GM12878 (cell line): ENCODE measurements at regions not wholly inside any gene's neighbourhood (a gene's known extent, or its start where the extent isn't known, plus 50 kb on each side); places are given as distances from the start of the nearest gene placed in this dataset.
A peak's percentile ranks its signal among the peaks of the same experiment; 100 is the strongest.
"Not testable (repeated sequence)": the region's sequence is repeated elsewhere in the genome, so short reads cannot be mapped to it uniquely, and the experiment has no call there.

Experiments
- ATAC-seq: fragments of 200-7000 bp; cut with Tn5 transposase; 3 replicates; pipeline ENCODE4 v1.9.1; 2020; ENCODE audit warnings: mild to moderate bottlenecking, moderate library complexity
- BruUV-seq: library from RNA; stranded (reverse); fragments of 400-500 nt; replicated peaks from 2 replicates; lab custom pipeline; 2021; lab: Mats Ljungman, UMichigan
- CTCF ChIA-PET: fragments of 300-600 bp; sonication (Branson Sonifier 250); formaldehyde crosslinking; extraction: SDS; loops from one replicate; lab custom pipeline; 2021; ENCODE audit warnings: inconsistent platforms; lab: Yijun Ruan, JAX
- POLR2A ChIA-PET: fragments of 350-600 bp; formaldehyde crosslinking; extraction: SDS; loops from one replicate; lab custom pipeline; 2021; ENCODE audit warnings: inconsistent platforms; lab: Charles Lee
- RAD21 ChIA-PET: fragments of 300-600 bp; sonication (Branson Sonifier 250); formaldehyde crosslinking; loops from one replicate; lab custom pipeline; 2023; ENCODE audit warnings: antibody characterized with exemption; ENCODE audit not compliant: unreplicated experiment; lab: Charles Lee
- SMC1A ChIA-PET: fragments of 300-600 bp; sonication (Branson Sonifier 250); formaldehyde crosslinking; loops from one replicate; lab custom pipeline; 2023; ENCODE audit not compliant: unreplicated experiment, uncharacterized antibody; lab: Charles Lee
- DNase-seq: peaks from one replicate; pipeline ENCODE4 v3.0.0-alpha.2; 2011; ENCODE audit warnings: low read depth, low spot score
- FAIRE-seq: peaks from 3 replicates; lab custom pipeline; 2011; peaks lifted over from hg19 to GRCh38; lab: Jason Lieb, UNC
- H2AFZ ChIP-seq: 2 replicates; pipeline ENCODE4 v1.6.0; 2011; ENCODE audit warnings: low read depth, low read length, control low read depth; ENCODE audit not compliant: control insufficient read depth
- H3K27ac ChIP-seq: 2 replicates; pipeline ENCODE4 v1.5.1; 2011; ENCODE audit warnings: control low read depth; ENCODE audit not compliant: control insufficient read depth, insufficient read depth
- H3K27me3 ChIP-seq, 2 experiments: replicated peaks in 1 of 2; 2 replicates each; pipeline versions ENCODE4 v1.6.0 to v1.6.1; 2011; ENCODE audit warnings: low read length in 1 of 2; ENCODE audit not compliant: control insufficient read depth in 2 of 2, insufficient read depth in 2 of 2
- H3K36me3 ChIP-seq, 2 experiments: 2 replicates each; pipeline ENCODE4 v1.5.1; 2011; ENCODE audit warnings: low read length in 1 of 2; ENCODE audit not compliant: control insufficient read depth in 2 of 2, insufficient read depth in 2 of 2
- H3K4me1 ChIP-seq: 2 replicates; pipeline ENCODE4 v1.6.1; 2011; ENCODE audit warnings: mild to moderate bottlenecking, low read length, moderate library complexity, mixed read lengths; ENCODE audit not compliant: control insufficient read depth, insufficient read depth
- H3K4me2 ChIP-seq: 2 replicates; pipeline ENCODE4 v1.6.0; 2011; ENCODE audit warnings: control low read depth; ENCODE audit not compliant: control insufficient read depth, insufficient read depth
- H3K4me3 ChIP-seq: fragments of 200-600 bp; sonication (generic); 2 replicates; pipeline ENCODE4 v1.5.1; 2016
- H3K79me2 ChIP-seq: 2 replicates; pipeline ENCODE4 v1.6.0; 2011; ENCODE audit warnings: low read length; ENCODE audit not compliant: control insufficient read depth, insufficient read depth
- H3K9ac ChIP-seq: 2 replicates; pipeline ENCODE4 v1.8.0; 2011; ENCODE audit warnings: low read length, control low read depth, mixed read lengths; ENCODE audit not compliant: control insufficient read depth, insufficient read depth
- H3K9me3 ChIP-seq: replicated peaks from 3 replicates; pipeline ENCODE4 v1.5.1; 2011; ENCODE audit warnings: mild to moderate bottlenecking, low read length; ENCODE audit not compliant: control insufficient read depth, insufficient read depth
- H4K20me1 ChIP-seq: 2 replicates; pipeline ENCODE4 v1.6.0; 2011; ENCODE audit not compliant: control insufficient read depth, insufficient read depth
- MEF2A ChIP-seq: IDR thresholded peaks from 2 replicates; pipeline ENCODE4 v1.6.1; 2011; ENCODE audit warnings: low read depth, mild to moderate bottlenecking, low read length, moderate library complexity; ENCODE audit not compliant: insufficient read depth
- RAD21 ChIP-seq: IDR thresholded peaks from 2 replicates; pipeline ENCODE4 v1.6.1; 2011; ENCODE audit warnings: mild to moderate bottlenecking, low read depth, low read length, moderate library complexity; ENCODE audit not compliant: insufficient read depth
- WGBS: methylation state at CpG from one replicate; pipeline ENCODE4 v1.1.6; 2016; ENCODE audit warnings: low lambda C conversion rate; ENCODE audit not compliant: insufficient replicate concordance, insufficient coverage; ENCODE audit errors: missing lambda C conversion rate; 5-methylcytosine and 5-hydroxymethylcytosine counted together
- in situ Hi-C: fragments of 300-500 bp; cut with MboI; formaldehyde crosslinking; loops from 9 replicates; pipeline ENCODE4 v1.14.3; 2018; ENCODE audit warnings: mixed read lengths
- intact Hi-C: fragments of 100-400 bp; cut with micrococcal nuclease; formaldehyde crosslinking; loops from one replicate; pipeline ENCODE4 v1.14.2; 2022; ENCODE audit not compliant: unreplicated experiment

DNA sequence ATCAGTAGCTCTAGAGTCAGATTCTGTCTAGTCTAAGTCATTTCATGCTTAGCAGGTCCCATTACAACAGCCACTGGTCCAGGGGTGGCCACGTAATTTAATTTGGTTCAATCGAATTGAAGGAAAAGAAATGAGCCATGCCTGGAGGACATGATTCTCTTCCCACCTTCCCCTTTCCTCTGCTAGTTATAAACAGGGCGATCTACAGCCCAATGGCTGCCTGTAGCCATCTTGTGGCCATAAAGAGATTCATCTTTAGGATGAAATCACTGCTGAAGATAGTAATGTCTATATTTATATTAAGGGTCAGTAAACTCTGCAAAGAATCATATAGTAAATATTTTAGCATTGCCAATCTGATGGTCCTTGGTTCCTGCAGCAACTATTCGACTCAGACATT, 107.4 kb downstream of the SPDYE17 start:
- H3K27ac ChIP-seq, H2AFZ ChIP-seq, DNase-seq, H3K9ac ChIP-seq, POLR2A ChIA-PET, CTCF ChIA-PET, H3K79me2 ChIP-seq, FAIRE-seq, ATAC-seq, H3K4me3 ChIP-seq, H4K20me1 ChIP-seq, H3K4me2 ChIP-seq, RAD21 ChIA-PET, H3K4me1 ChIP-seq, in situ Hi-C loops, H3K9me3 ChIP-seq, H3K27me3 ChIP-seq, intact Hi-C loops, BruUV-seq, H3K36me3 ChIP-seq: not testable (repeated sequence)
- SMC1A ChIA-PET = interaction anchor here (0.7 kb wide), 1 partner anchor 22 kb away, joined by 3 read pairs; no protein-coding TSS in a partner anchor
- 49% methylated on average over 4 of the region's 4 CpGs for WGBS
- peak; percentile 36 for TF ChIP-seq RAD21

GRCh38 chr7:76918619-76919018, 113.5 kb downstream of the SPDYE17 start:
- H3K9ac ChIP-seq, BruUV-seq, H3K36me3 ChIP-seq, DNase-seq, H3K4me1 ChIP-seq, H3K9me3 ChIP-seq, H4K20me1 ChIP-seq, ATAC-seq, CTCF ChIA-PET, H3K27me3 ChIP-seq, in situ Hi-C loops, H3K27ac ChIP-seq, SMC1A ChIA-PET, RAD21 ChIA-PET, H3K4me3 ChIP-seq, H3K79me2 ChIP-seq, POLR2A ChIA-PET, intact Hi-C loops: not testable (repeated sequence)
- TF ChIP-seq MEF2A = peak; percentile 63; the same call in 1 of the 2 replicates
- H2AFZ ChIP-seq = peak overlapping the region; percentile 15; the same call in 1 of the 2 replicates
- 0% methylated on average over 2 of the region's 2 CpGs for WGBS
- FAIRE-seq = peak; percentile 82
- 0 out of 2 replicates have a peak overlapping the region, but pooled peaks have one; percentile 13 for H3K4me2 ChIP-seq
